Panc1 (cell line): ENCODE measurements at regions not wholly inside any gene's neighbourhood (a gene's known extent, or its start where the extent isn't known, plus 50 kb on each side); places are given as distances from the start of the nearest gene placed in this dataset.

ENCODE experiments used
- POLR2AphosphoS5 ChIP-seq: IDR thresholded peaks from 2 replicates; pipeline ENCODE4 v1.6.1; 2012; ENCODE audit warnings: mild to moderate bottlenecking, low read depth, low read length, moderate library complexity
- SIN3A ChIP-seq: IDR thresholded peaks from 2 replicates; pipeline ENCODE4 v1.6.1; 2012; ENCODE audit warnings: low read depth, mild to moderate bottlenecking, low read length, moderate library complexity, borderline replicate concordance; ENCODE audit not compliant: insufficient read depth
- TCF7L2 ChIP-seq: IDR thresholded peaks from 2 replicates; pipeline ENCODE4 v1.6.1; 2011; ENCODE audit warnings: mild to moderate bottlenecking, low read depth, low read length, inconsistent platforms
- TF ChIP-seq, protein P1 (sequence below): fragments of 450-650 bp; IDR thresholded peaks from 2 replicates; pipeline ENCODE4 v1.5.1; 2017; ENCODE audit warnings: mild to moderate bottlenecking
- TF ChIP-seq, protein P2 (sequence below), 2 experiments: IDR thresholded peaks; 2 replicates each; pipeline ENCODE4 v1.6.1; 2011 to 2012; ENCODE audit warnings: low read depth in 2 of 2, control low read depth in 1 of 2, low read length in 1 of 2, mild to moderate bottlenecking in 1 of 2, moderate library complexity in 1 of 2; ENCODE audit not compliant: insufficient read depth in 1 of 2

DNA sequence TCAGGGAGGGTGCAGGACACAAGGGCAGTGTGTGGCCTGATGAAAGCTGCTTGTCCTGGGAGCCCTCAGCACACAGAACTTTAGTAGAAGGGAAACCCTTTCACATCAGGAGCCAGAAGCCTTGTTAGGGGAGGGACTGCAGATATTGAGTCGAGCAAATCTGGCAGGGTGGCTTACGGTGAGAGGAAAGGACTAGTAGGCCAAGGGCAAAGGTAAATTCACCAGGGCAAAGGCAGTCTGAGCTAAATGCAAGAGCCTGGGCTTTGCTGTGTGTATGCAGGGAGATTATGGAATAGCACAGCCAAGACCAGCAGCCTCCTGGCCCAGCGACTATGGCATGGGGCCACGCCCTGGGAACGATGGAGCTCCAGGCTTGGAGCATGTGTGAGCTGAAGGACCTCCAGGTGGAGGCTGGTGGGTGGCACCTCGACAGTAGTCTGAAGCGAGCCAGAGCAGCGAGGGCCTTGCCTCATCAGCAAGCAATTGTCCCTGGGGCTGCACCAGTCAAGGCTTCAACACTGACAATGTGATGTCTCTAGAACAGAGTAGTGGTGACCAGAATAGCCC lies 76.1 kb downstream of the CCR1 start:
- TF ChIP-seq, protein P1, sequence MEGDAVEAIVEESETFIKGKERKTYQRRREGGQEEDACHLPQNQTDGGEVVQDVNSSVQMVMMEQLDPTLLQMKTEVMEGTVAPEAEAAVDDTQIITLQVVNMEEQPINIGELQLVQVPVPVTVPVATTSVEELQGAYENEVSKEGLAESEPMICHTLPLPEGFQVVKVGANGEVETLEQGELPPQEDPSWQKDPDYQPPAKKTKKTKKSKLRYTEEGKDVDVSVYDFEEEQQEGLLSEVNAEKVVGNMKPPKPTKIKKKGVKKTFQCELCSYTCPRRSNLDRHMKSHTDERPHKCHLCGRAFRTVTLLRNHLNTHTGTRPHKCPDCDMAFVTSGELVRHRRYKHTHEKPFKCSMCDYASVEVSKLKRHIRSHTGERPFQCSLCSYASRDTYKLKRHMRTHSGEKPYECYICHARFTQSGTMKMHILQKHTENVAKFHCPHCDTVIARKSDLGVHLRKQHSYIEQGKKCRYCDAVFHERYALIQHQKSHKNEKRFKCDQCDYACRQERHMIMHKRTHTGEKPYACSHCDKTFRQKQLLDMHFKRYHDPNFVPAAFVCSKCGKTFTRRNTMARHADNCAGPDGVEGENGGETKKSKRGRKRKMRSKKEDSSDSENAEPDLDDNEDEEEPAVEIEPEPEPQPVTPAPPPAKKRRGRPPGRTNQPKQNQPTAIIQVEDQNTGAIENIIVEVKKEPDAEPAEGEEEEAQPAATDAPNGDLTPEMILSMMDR, result no peak
- TF ChIP-seq SIN3A (no peak), POLR2AphosphoS5 (no peak), TCF7L2 (no peak)
- TF ChIP-seq, protein P2, sequence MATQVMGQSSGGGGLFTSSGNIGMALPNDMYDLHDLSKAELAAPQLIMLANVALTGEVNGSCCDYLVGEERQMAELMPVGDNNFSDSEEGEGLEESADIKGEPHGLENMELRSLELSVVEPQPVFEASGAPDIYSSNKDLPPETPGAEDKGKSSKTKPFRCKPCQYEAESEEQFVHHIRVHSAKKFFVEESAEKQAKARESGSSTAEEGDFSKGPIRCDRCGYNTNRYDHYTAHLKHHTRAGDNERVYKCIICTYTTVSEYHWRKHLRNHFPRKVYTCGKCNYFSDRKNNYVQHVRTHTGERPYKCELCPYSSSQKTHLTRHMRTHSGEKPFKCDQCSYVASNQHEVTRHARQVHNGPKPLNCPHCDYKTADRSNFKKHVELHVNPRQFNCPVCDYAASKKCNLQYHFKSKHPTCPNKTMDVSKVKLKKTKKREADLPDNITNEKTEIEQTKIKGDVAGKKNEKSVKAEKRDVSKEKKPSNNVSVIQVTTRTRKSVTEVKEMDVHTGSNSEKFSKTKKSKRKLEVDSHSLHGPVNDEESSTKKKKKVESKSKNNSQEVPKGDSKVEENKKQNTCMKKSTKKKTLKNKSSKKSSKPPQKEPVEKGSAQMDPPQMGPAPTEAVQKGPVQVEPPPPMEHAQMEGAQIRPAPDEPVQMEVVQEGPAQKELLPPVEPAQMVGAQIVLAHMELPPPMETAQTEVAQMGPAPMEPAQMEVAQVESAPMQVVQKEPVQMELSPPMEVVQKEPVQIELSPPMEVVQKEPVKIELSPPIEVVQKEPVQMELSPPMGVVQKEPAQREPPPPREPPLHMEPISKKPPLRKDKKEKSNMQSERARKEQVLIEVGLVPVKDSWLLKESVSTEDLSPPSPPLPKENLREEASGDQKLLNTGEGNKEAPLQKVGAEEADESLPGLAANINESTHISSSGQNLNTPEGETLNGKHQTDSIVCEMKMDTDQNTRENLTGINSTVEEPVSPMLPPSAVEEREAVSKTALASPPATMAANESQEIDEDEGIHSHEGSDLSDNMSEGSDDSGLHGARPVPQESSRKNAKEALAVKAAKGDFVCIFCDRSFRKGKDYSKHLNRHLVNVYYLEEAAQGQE (IDR thresholded peaks at IDR 0.05; ENCODE audit: insufficient read depth in 1 of 2, low read depth in 2 of 2, low read length in 1 of 2), result no peak
